H9 (cell line): ENCODE measurements at regions not wholly inside any gene's neighbourhood (a gene's known extent, or its start where the extent isn't known, plus 50 kb on each side); places are given as distances from the start of the nearest gene placed in this dataset.
"Not testable (repeated sequence)": the region's sequence is repeated elsewhere in the genome, so short reads cannot be mapped to it uniquely, and the experiment has no call there.

ENCODE experiments used
- DNase-seq: peaks from one replicate; pipeline ENCODE4 v3.0.0-alpha.2; 2017
- H2AFZ ChIP-seq: one replicate; pipeline ENCODE4 v1.6.1; 2013; ENCODE audit warnings: mild to moderate bottlenecking, low read length, control low read depth, moderate library complexity
- H2AK5ac ChIP-seq: 2 replicates; pipeline ENCODE4 v1.6.1; 2013; ENCODE audit warnings: low read length, control low read depth, mixed read lengths; ENCODE audit not compliant: insufficient read length
- H2BK120ac ChIP-seq: one replicate; pipeline ENCODE4 v1.6.1; 2013; ENCODE audit warnings: low read depth, mild to moderate bottlenecking, low read length, control low read depth, inconsistent platforms; ENCODE audit not compliant: poor library complexity, severe bottlenecking
- H2BK12ac ChIP-seq: 2 replicates; pipeline ENCODE4 v1.6.1; 2013; ENCODE audit warnings: low read length, control low read depth, mixed read lengths, low read depth; ENCODE audit not compliant: insufficient read length
- H2BK15ac ChIP-seq: 2 replicates; pipeline ENCODE4 v1.6.1; 2013; ENCODE audit warnings: low read depth, low read length, control low read depth
- H2BK20ac ChIP-seq: one replicate; pipeline ENCODE4 v1.6.1; 2013; ENCODE audit warnings: low read depth, mild to moderate bottlenecking, low read length, control low read depth, inconsistent platforms; ENCODE audit not compliant: poor library complexity, severe bottlenecking
- H2BK5ac ChIP-seq: 2 replicates; pipeline ENCODE4 v1.6.1; 2013; ENCODE audit warnings: low read length, control low read depth, mixed read lengths; ENCODE audit not compliant: insufficient read length
- H3K14ac ChIP-seq: 2 replicates; pipeline ENCODE4 v1.6.1; 2013; ENCODE audit warnings: low read length, control low read depth; ENCODE audit not compliant: insufficient read depth
- H3K18ac ChIP-seq: 2 replicates; pipeline ENCODE4 v1.6.1; 2013; ENCODE audit warnings: low read depth, mild to moderate bottlenecking, mixed read lengths, low read length, control low read depth; ENCODE audit not compliant: insufficient read length
- H3K23ac ChIP-seq: 2 replicates; pipeline ENCODE4 v1.6.1; 2013; ENCODE audit warnings: low read length, control low read depth, mixed read lengths, low read depth; ENCODE audit not compliant: insufficient read length
- H3K23me2 ChIP-seq: 2 replicates; pipeline ENCODE4 v1.6.1; 2013; ENCODE audit warnings: low read depth, mild to moderate bottlenecking, mixed read lengths, low read length, control low read depth; ENCODE audit not compliant: insufficient read length, poor library complexity, severe bottlenecking
- H3K27ac ChIP-seq: 2 replicates; pipeline ENCODE4 v1.5.1; 2013; ENCODE audit warnings: low read length, control low read depth, mixed read lengths, low read depth; ENCODE audit not compliant: insufficient read length
- H3K27me3 ChIP-seq: 2 replicates; pipeline ENCODE4 v1.6.1; 2013; ENCODE audit warnings: low read length, control low read depth, inconsistent platforms; ENCODE audit not compliant: insufficient read depth
- H3K4ac ChIP-seq: 2 replicates; pipeline ENCODE4 v1.6.1; 2013; ENCODE audit warnings: low read depth, mild to moderate bottlenecking, control low read depth, inconsistent platforms, low read length, moderate library complexity
- H3K4me1 ChIP-seq: 2 replicates; pipeline ENCODE4 v1.6.1; 2013; ENCODE audit warnings: low read length, control low read depth, inconsistent platforms; ENCODE audit not compliant: insufficient read depth
- H3K4me2 ChIP-seq: 2 replicates; pipeline ENCODE4 v1.6.1; 2013; ENCODE audit warnings: low read length, control low read depth, mixed read lengths; ENCODE audit not compliant: insufficient read length, insufficient read depth
- H3K56ac ChIP-seq: 2 replicates; pipeline ENCODE4 v1.6.1; 2013; ENCODE audit warnings: low read depth, mild to moderate bottlenecking, mixed read lengths, low read length, control low read depth; ENCODE audit not compliant: insufficient read length
- H3K79me1 ChIP-seq: 2 replicates; pipeline ENCODE4 v1.6.1; 2013; ENCODE audit warnings: low read depth, mild to moderate bottlenecking, moderate library complexity, low read length, control low read depth, inconsistent platforms; ENCODE audit not compliant: insufficient read depth, poor library complexity, severe bottlenecking
- H3K79me2 ChIP-seq: 2 replicates; pipeline ENCODE4 v1.6.1; 2013; ENCODE audit warnings: low read length, control low read depth, inconsistent platforms; ENCODE audit not compliant: insufficient read depth
- H3K9ac ChIP-seq: 2 replicates; pipeline ENCODE4 v1.6.1; 2013; ENCODE audit warnings: low read length, control low read depth, mixed read lengths; ENCODE audit not compliant: insufficient read length; ENCODE audit errors: extremely low read depth
- H3K9me3 ChIP-seq: one replicate; pipeline ENCODE4 v1.6.1; 2013; ENCODE audit warnings: low read depth, low read length, inconsistent platforms; ENCODE audit not compliant: control insufficient read depth
- H3T11ph ChIP-seq: one replicate; pipeline ENCODE4 v1.6.1; 2013; ENCODE audit warnings: mild to moderate bottlenecking, low read length, control low read depth, inconsistent platforms
- H4K20me1 ChIP-seq: one replicate; pipeline ENCODE4 v1.6.1; 2013; ENCODE audit not compliant: control insufficient read depth, insufficient read length, insufficient read depth
- H4K5ac ChIP-seq: 2 replicates; pipeline ENCODE4 v1.6.1; 2013; ENCODE audit warnings: low read depth, mild to moderate bottlenecking, mixed read lengths, low read length, control low read depth; ENCODE audit not compliant: insufficient read length
- H4K8ac ChIP-seq: replicated peaks from 2 replicates; pipeline ENCODE4 v1.6.1; 2013; ENCODE audit warnings: low read length, control low read depth, mixed read lengths, low read depth; ENCODE audit not compliant: insufficient read length
- H4K91ac ChIP-seq: 2 replicates; pipeline ENCODE4 v1.6.1; 2013; ENCODE audit warnings: low read depth, mild to moderate bottlenecking, moderate library complexity, mixed read lengths, low read length, control low read depth; ENCODE audit not compliant: insufficient read length
- H3K27ac Mint-ChIP-seq, 3 experiments: 2 replicates in 2 of 3; 3 replicates in 1 of 3; pipeline ENCODE4 v1.8.0; 2020 to 2021; ENCODE audit warnings: mixed read lengths in 3 of 3, mild to moderate bottlenecking in 1 of 3, moderate library complexity in 1 of 3
- H3K27me3 Mint-ChIP-seq: 2 replicates; pipeline ENCODE4 v1.8.0; 2021; ENCODE audit warnings: low read depth, mild to moderate bottlenecking, moderate library complexity, mixed read lengths
- H3K36me3 Mint-ChIP-seq, 3 experiments: 2 replicates in 2 of 3; 3 replicates in 1 of 3; pipeline ENCODE4 v1.8.0; 2020 to 2021; ENCODE audit warnings: low read depth in 3 of 3, mixed read lengths in 3 of 3; ENCODE audit not compliant: insufficient read depth in 1 of 3
- H3K4me1 Mint-ChIP-seq, 2 experiments: 2 replicates each; pipeline ENCODE4 v1.8.0; 2020; ENCODE audit warnings: mixed read lengths in 2 of 2
- H3K4me3 Mint-ChIP-seq, 2 experiments: 2 replicates in 1 of 2; 3 replicates in 1 of 2; pipeline ENCODE4 v1.8.0; 2020 to 2021; ENCODE audit warnings: mild to moderate bottlenecking in 2 of 2, mixed read lengths in 2 of 2, moderate library complexity in 1 of 2
- H3K9me3 Mint-ChIP-seq, 2 experiments: 2 replicates in 1 of 2; 3 replicates in 1 of 2; pipeline ENCODE4 v1.8.0; 2020; ENCODE audit warnings: mild to moderate bottlenecking in 2 of 2, mixed read lengths in 2 of 2, moderate library complexity in 1 of 2
- WGBS: extraction: QIAGEN DNeasy Blood & Tissue Kit; methylation state at CpG from one replicate; pipeline ENCODE4 v1.1.7; 2013; ENCODE audit warnings: missing lambda C conversion rate, low lambda C conversion rate, mixed read lengths; ENCODE audit not compliant: insufficient read length; ENCODE audit errors: extremely low coverage; 5-methylcytosine and 5-hydroxymethylcytosine counted together
- TF ChIP-seq, protein P1 (sequence below): fragments of 200-600 bp; sonication (generic); conservative IDR thresholded peaks from 3 replicates; pipeline ENCODE4 v1.8.0; 2021; ENCODE audit warnings: antibody characterized with exemption, mild to moderate bottlenecking

DNA sequence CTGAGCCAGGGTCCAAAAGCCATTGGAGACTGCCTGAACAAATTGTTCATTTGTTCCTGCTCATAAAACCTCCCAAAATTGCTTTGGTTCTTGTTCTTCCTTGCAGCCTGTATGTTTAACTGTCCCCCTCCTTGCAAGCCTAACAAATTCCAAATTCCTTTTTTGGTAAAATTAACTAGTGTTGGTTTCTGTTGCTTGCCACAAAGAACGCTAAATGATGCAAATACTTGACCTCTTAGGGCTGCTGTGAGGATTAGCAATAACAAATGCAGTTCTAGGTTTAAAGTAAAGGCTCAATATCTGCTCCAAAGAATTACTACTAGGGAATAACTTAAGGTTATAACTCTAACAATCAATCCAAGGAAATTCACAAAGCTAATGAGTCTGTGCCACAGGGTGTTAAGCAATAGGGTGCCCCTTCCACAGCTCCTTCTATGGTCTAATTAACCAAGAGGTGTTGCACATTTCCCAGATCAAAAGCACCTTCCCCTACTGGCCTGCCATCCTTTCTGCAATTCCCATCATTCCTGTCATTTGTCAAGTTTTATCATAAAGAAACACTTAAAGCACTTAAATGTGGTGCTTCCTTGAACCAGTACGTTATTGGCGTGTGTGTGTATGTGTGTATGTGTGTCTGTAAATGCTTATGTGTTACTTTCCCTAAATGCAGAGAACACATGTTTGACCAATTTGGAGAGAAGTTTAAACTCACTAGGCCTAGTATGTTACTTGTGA lies 110.2 kb downstream of the RAP2A start:
- Histone ChIP-seq H2BK12ac (no peak overlapping the region), H2BK20ac (no peak overlapping the region), H3K79me1 (no peaks in the 10 kb centered on the region), H4K8ac (no peak overlapping the region), H2BK15ac (no peak overlapping the region), H4K5ac (no peak overlapping the region), H3K27ac (no peak overlapping the region), H3T11ph (no peak overlapping the region), H3K18ac (no peak overlapping the region), H3K4me2 (no peak overlapping the region), H3K4me1 (no peaks in the 10 kb centered on the region), H3K14ac (no peak overlapping the region), H3K79me2 (no peaks in the 10 kb centered on the region), H2AK5ac (no peak overlapping the region), H4K20me1 (no peaks in the 10 kb centered on the region), H3K9ac (no peak overlapping the region), H2BK120ac (no peak overlapping the region), H3K27me3 (no peaks in the 10 kb centered on the region), H3K4ac (no peak overlapping the region), H3K56ac (no peak overlapping the region), H2AFZ (no peak overlapping the region), H3K9me3 (no peaks in the 10 kb centered on the region), H2BK5ac (no peak overlapping the region), H3K23ac (no peak overlapping the region), H3K23me2 (no peaks in the 10 kb centered on the region), H4K91ac (no peak overlapping the region)
- TF ChIP-seq, protein P1, sequence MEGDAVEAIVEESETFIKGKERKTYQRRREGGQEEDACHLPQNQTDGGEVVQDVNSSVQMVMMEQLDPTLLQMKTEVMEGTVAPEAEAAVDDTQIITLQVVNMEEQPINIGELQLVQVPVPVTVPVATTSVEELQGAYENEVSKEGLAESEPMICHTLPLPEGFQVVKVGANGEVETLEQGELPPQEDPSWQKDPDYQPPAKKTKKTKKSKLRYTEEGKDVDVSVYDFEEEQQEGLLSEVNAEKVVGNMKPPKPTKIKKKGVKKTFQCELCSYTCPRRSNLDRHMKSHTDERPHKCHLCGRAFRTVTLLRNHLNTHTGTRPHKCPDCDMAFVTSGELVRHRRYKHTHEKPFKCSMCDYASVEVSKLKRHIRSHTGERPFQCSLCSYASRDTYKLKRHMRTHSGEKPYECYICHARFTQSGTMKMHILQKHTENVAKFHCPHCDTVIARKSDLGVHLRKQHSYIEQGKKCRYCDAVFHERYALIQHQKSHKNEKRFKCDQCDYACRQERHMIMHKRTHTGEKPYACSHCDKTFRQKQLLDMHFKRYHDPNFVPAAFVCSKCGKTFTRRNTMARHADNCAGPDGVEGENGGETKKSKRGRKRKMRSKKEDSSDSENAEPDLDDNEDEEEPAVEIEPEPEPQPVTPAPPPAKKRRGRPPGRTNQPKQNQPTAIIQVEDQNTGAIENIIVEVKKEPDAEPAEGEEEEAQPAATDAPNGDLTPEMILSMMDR = no peak
- H3K4me3 Mint-ChIP-seq = no peak overlapping the region
- H3K27me3 Mint-ChIP-seq = no peaks in the 10 kb centered on the region
- DNase-seq = no peak
- H3K4me1 Mint-ChIP-seq = peaks cover 6 to 11% of the 10 kb centered on the region in 2 experiments
- H3K9me3 Mint-ChIP-seq = peaks cover 3 to 6% of the 10 kb centered on the region in 2 experiments; a peak in 3 of 5 replicates
- H3K27ac Mint-ChIP-seq = peak overlapping the region in 1 of 3 experiments; percentile 14; a peak in 3 of 7 replicates
- H3K36me3 Mint-ChIP-seq = peaks cover 0 to 3% (median 0%) of the 10 kb centered on the region in 3 experiments; a peak in 1 of 7 replicates
- WGBS = no CpG with 5 or more reads among the region's 3 CpGs

DNA sequence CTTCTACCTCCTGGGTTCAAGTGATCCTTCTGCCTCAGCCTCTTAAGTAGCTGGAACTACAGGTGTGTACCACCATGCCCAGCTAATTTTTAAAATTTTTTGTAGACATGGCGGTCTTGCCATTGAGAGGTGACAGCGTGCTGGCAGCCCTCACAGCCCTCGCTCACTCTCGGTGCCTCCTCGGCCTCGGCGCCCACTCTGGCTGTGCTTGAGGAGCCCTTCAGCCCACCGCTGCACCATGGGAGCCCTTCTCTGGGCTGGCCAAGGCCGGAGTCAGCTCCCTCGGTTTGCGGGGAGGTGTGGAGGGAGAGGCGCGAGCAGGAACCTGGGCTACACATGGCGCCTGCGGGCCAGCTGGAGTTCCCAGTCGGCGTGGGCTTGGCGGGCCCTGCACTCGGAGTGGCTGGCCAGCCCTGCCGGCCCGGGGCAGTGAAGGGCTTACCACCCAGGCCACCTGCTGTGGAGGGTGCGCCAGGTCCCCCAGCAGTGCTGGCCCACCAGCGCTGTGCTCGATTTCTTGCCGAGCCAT lies 111.1 kb downstream of the RAP2A start:
- no CpG with 5 or more reads among the region's 25 CpGs for WGBS
- not testable (repeated sequence) for H3K4ac ChIP-seq, DNase-seq

More for the DNA sequence above, 111.1 kb downstream of the RAP2A start:
- not testable (repeated sequence) for H3K27ac Mint-ChIP-seq, H3K4me2 ChIP-seq, H2AK5ac ChIP-seq, H4K5ac ChIP-seq, H4K8ac ChIP-seq, H3K18ac ChIP-seq, H3K23me2 ChIP-seq, H3K79me2 ChIP-seq, H3K4me3 Mint-ChIP-seq, H3K36me3 Mint-ChIP-seq, H2BK12ac ChIP-seq, H3K27me3 Mint-ChIP-seq, H2BK5ac ChIP-seq, H2AFZ ChIP-seq, H4K20me1 ChIP-seq, H3K14ac ChIP-seq, H3K56ac ChIP-seq, H3K9ac ChIP-seq, H3K27me3 ChIP-seq, H3T11ph ChIP-seq, H2BK15ac ChIP-seq, H4K91ac ChIP-seq, H3K9me3 ChIP-seq, H3K79me1 ChIP-seq, H3K27ac ChIP-seq, H2BK120ac ChIP-seq, H3K9me3 Mint-ChIP-seq, H2BK20ac ChIP-seq, H3K23ac ChIP-seq, H3K4me1 ChIP-seq
- peaks cover 6 to 11% of the 10 kb centered on the region in 2 experiments for H3K4me1 Mint-ChIP-seq
